ENCODE measurements at regions not wholly inside any gene's neighbourhood (a gene's known extent, or its start where the extent isn't known, plus 50 kb on each side); places are given as distances from the start of the nearest gene placed in this dataset.

- Histone ChIP-seq H3K9ac (replicated peaks; ENCODE audit: extremely low read depth, insufficient read depth, low read length) (no peak overlapping the region), H3K27me3 (ENCODE audit: control insufficient read depth in 2 of 2, insufficient read depth in 2 of 2, low read length in 2 of 2) (no peaks in the 10 kb centered on the region), H3K4me3 (replicated peaks in 1 of 3; ENCODE audit: insufficient read depth in 1 of 3, low read depth in 1 of 3, low read length in 3 of 3) (no peak overlapping the region), H2AFZ (ENCODE audit: low read depth, low read length) (no peak overlapping the region), H3K36me3 (ENCODE audit: control insufficient read depth in 2 of 2, extremely low read depth in 1 of 2, insufficient read depth in 2 of 2, low read length in 2 of 2) (no peaks in the 10 kb centered on the region), H4K20me1 (replicated peaks; ENCODE audit: control insufficient read depth, extremely low read depth, insufficient read depth, low read length) (no peaks in the 10 kb centered on the region), H3K79me2 (ENCODE audit: control insufficient read depth, insufficient read depth, low read length) (no peaks in the 10 kb centered on the region), H3K9me1 (replicated peaks; ENCODE audit: control insufficient read depth, extremely low read depth, insufficient read depth, low read length) (no peaks in the 10 kb centered on the region), H3K4me1 (ENCODE audit: control insufficient read depth, extremely low read depth, insufficient read depth, low read length) (no peaks in the 10 kb centered on the region), H3K4me2 (ENCODE audit: insufficient read depth, low read length) (no peak overlapping the region), H3K27ac (ENCODE audit: insufficient read depth, low read depth, low read length) (no peak overlapping the region), H3K9me3 (replicated peaks; ENCODE audit: control insufficient read depth, insufficient read depth, low read length) (peaks cover 5% of the 10 kb centered on the region)
- dilution Hi-C loops (cut with MboI; ENCODE audit: extremely low pct_ligation_motif_present, low sequenced_read_pairs): no loop called here
- TF ChIP-seq MYC (IDR thresholded peaks at IDR 0.05; ENCODE audit: low read depth, low read length): no peak
- no peak for TF ChIP-seq POLR2AphosphoS5 (IDR thresholded peaks at IDR 0.05; ENCODE audit: insufficient read depth, low read depth, low read length)
- TF ChIP-seq EZH2 (IDR thresholded peaks at IDR 0.05; ENCODE audit: borderline replicate concordance, low read depth, low read length, severe bottlenecking): no peak
- no peak for TF ChIP-seq POLR2A (IDR thresholded peaks at IDR 0.05; ENCODE audit: low read depth, low read length)
- TF ChIP-seq GATA2 (IDR thresholded peaks at IDR 0.05; ENCODE audit: insufficient read depth, insufficient read length, low read depth, low read length): no peak
- TF ChIP-seq, protein P1, sequence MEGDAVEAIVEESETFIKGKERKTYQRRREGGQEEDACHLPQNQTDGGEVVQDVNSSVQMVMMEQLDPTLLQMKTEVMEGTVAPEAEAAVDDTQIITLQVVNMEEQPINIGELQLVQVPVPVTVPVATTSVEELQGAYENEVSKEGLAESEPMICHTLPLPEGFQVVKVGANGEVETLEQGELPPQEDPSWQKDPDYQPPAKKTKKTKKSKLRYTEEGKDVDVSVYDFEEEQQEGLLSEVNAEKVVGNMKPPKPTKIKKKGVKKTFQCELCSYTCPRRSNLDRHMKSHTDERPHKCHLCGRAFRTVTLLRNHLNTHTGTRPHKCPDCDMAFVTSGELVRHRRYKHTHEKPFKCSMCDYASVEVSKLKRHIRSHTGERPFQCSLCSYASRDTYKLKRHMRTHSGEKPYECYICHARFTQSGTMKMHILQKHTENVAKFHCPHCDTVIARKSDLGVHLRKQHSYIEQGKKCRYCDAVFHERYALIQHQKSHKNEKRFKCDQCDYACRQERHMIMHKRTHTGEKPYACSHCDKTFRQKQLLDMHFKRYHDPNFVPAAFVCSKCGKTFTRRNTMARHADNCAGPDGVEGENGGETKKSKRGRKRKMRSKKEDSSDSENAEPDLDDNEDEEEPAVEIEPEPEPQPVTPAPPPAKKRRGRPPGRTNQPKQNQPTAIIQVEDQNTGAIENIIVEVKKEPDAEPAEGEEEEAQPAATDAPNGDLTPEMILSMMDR (IDR thresholded peaks at IDR 0.05; ENCODE audit: extremely low read depth in 1 of 2, insufficient read depth in 1 of 2, low read depth in 1 of 2, low read length in 2 of 2): no peak
- TF ChIP-seq FOS (IDR thresholded peaks at IDR 0.05; ENCODE audit: borderline replicate concordance, insufficient read depth, low read length): no peak
- TF ChIP-seq, protein P2, sequence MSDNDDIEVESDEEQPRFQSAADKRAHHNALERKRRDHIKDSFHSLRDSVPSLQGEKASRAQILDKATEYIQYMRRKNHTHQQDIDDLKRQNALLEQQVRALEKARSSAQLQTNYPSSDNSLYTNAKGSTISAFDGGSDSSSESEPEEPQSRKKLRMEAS (IDR thresholded peaks at IDR 0.05; ENCODE audit: insufficient read depth, insufficient read length): no peak
- no peak for TF ChIP-seq JUN (IDR thresholded peaks at IDR 0.05; ENCODE audit: borderline replicate concordance, insufficient read depth, insufficient read length, low read depth)
- no TSS peak for BruUV-seq (replicated peaks)
- DNase-seq (ENCODE audit: low read depth, low spot score): no peak
- CTCF ChIA-PET: no interaction called here
- intact Hi-C loops (cut with micrococcal nuclease): no loop called here
- POLR2A ChIA-PET: no interaction called here
- no peak for FAIRE-seq
Observed at GRCh38 chr5:20649966-20650365, 662.0 kb upstream of the CDH18 start.

Measured in endothelial cell of umbilical vein (primary cell).